NCI-H2107 treated with DMSO at 0.1 percent for 48 hours (cell line): ENCODE measurements at regions not wholly inside any gene's neighbourhood (a gene's known extent, or its start where the extent isn't known, plus 50 kb on each side); places are given as distances from the start of the nearest gene placed in this dataset.
A peak's percentile ranks its signal among the peaks of the same experiment; 100 is the strongest.
"Not testable (repeated sequence)": the region's sequence is repeated elsewhere in the genome, so short reads cannot be mapped to it uniquely, and the experiment has no call there.

Source experiments
- DNase-seq: peaks from one replicate; lab custom pipeline; 2025; ENCODE audit not compliant: unreplicated experiment; lab: John Stamatoyannopoulos, UW

GRCh38 chr6:114844359-114844758, 501.5 kb upstream of the HS3ST5 start:
- DNase-seq: no peak

DNA sequence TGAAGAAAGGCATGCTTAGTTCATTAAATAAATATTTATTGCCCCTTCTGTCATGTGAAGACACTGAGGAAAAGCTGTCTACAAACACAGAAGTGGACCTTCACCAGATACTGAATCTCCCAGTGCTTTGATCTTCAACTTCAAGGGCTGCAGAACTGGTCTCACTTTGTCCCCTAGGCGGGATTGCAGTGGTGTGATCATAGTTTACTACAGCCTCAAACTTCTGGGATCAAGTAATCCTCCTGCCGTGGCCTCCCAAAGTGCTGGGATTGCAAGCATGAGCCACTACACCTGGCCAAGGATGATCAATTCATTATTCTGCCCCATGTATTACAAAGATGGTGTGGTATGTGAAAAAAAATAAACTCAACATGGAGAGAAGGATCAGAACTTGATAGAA, 496.2 kb upstream of the HS3ST5 start:
- no peak for DNase-seq

DNA sequence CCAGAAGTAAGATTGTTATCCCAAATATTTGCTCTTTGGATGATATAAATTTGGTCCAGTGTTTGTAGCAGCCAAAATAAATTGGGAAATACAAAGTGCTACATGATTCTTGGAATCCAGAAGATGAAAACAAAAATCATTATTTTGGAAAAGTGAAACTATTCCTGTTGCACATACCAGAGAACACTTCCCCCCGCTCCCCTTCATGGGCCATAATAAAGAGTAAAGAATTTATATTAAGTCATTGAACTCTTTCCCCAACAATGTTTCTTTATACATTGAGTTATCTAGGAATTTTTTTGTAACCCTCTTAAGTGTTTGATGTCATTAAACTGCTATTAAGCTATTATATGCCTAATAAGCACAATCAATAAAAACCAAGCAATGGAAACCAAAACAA, 490.4 kb upstream of the HS3ST5 start:
- no peak for DNase-seq

- no peak for DNase-seq
These were observed 487.7 kb upstream of the HS3ST5 start for GRCh38 chr6:114830515-114830914.

- no peak for DNase-seq
These were observed 484.3 kb upstream of the HS3ST5 start for GRCh38 chr6:114827135-114827534.

GRCh38 chr6:114824409-114824808, 481.6 kb upstream of the HS3ST5 start:
- no peak for DNase-seq

GRCh38 chr6:114816678-114817077, 473.9 kb upstream of the HS3ST5 start:
- DNase-seq: no peak

GRCh38 chr6:114810468-114810867, 467.6 kb upstream of the HS3ST5 start:
- no peak for DNase-seq

DNA sequence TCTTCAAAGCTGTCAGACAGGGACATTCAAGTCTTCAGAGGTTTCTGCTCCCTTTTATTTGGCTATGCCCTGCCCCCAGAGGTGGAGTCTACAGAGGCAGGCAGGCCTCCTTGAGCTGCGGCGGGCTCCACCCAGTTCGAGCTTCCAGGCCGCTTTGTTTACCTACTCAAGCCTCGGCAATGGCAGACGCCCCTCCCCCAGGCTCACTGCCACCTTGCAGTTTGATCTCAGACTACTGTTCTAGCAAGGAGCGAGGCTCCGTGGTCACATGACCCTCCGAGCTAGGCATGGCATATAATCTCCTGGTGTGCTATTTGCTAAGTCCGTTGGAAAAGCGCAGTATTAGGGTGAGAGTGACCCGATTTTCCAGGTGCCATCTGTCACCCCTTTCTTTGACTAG, 462.6 kb upstream of the HS3ST5 start:
- not testable (repeated sequence) for DNase-seq

- DNase-seq: no peak
These were observed 453.8 kb upstream of the HS3ST5 start for GRCh38 chr6:114796576-114796975.

GRCh38 chr6:114793428-114793827, 450.6 kb upstream of the HS3ST5 start:
- no peak for DNase-seq

GRCh38 chr6:114785235-114786127, 442.7 kb upstream of the HS3ST5 start:
- no peak for DNase-seq

- no peak for DNase-seq
These were observed 441.0 kb upstream of the HS3ST5 start for GRCh38 chr6:114783783-114784182.

DNA sequence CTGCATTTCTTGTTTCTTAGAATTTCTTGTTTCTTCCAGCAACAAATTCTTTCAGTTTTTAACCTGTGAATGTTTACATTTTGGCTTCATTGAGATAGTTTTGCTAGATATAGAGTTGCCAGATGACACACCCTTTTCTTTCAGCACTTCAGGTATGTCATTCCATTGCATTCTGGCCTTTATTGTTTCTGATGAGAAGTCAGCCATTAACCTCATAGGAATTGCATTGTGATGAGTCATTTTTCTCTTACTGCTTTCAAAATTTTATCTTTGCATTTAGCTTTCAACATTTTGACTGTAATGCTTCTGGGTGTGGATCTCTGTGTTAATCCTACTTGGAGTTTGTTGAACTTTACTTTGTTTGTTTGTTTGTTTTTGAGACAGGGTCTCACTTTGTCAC, 440.3 kb upstream of the HS3ST5 start:
- no peak for DNase-seq

GRCh38 chr6:114764866-114765265, 422.0 kb upstream of the HS3ST5 start:
- no peak for DNase-seq

DNA sequence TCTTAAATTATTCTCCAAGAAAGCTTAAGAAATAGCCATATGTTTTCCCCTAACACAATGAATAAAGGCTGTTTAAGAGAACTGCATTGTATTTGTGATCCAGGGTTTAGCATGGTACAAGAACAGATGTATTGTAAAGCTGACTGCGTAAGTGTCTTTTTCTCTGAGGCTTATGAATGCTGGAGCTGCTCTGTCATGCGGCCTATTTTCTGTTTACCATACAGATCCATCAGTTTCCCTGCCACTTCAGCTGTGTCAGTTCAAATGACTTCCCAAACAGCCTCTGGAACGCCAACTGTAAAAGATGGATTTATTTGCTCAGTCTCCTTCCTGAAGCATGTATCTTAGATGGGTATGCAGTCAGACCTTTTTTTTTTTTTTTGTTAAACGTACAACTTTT, 419.3 kb upstream of the HS3ST5 start:
- no peak for DNase-seq

- DNase-seq: peak; percentile 2
These were observed 405.3 kb upstream of the HS3ST5 start for GRCh38 chr6:114747995-114748625.

DNA sequence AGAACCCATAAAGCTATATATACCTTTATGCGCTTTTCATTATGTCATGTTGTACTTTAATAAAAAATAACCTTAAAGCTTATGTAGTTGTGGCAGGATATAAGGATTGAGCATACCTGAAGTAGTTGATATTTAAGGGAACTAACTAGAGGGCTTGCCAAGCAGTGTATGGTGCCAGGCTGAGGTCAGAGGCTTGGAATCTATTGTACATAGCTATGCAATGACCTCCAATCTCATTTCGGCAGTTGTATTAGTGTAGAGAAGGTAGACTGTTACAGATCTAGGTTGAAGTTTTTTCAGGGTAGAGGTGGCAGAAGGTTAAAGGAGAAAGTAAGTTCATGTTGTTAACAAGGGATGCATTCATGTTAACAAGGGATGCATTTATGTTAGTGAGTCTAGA, 397.7 kb upstream of the HS3ST5 start:
- no peak for DNase-seq

GRCh38 chr6:114739656-114740055, 396.8 kb upstream of the HS3ST5 start:
- DNase-seq: no peak

DNA sequence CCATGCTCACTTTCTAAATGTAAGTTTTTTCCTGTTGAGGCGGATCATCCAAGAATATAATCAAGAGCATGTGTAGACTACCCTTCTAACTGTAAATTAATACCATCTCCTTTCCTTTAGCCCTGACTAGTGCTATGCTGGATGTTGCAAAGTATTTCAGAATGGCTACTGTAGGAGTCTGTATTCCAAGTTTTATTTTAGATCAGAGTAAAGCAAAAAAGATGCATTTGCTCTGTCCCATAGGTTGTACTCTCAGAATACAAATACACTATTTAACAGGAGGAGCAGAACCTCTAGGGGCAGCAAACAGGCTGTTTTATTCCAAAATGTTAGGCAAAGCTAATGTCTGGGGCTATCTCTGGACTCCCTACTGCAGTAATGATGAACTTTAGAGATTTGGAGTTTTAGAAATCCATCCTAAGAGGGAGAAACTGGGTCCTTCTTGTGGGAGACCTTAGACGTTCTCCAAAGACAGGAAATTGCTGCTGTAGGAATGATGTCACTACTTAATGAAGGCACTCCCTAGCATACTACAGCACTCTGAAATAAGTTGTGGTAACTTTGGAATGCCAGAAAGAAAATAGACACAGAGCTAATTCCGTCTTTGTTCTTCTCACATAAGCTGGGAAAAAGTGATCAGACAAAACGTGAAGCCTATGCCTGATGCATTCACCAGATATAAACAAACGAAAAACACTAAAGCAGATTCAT, 392.4 kb upstream of the HS3ST5 start:
- DNase-seq: no peak

DNA sequence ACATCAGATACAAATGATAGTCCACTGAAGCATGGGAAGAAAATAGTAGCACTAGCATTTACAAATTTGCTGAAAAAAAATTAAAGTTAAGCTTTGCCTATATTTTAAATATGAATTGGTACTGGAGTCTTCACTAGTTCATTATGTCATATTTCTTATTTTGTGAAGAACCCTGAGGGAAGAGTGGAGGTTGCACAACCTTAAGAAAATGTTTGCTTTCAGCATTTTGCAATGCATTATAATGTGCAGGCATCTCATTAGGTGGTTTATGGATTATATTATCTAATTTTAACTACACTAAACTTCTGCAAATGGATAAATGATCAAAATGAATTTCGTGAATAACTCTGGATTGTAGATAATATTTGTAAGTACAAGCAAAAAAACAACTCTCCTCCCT, 390.8 kb upstream of the HS3ST5 start:
- no peak for DNase-seq

DNA sequence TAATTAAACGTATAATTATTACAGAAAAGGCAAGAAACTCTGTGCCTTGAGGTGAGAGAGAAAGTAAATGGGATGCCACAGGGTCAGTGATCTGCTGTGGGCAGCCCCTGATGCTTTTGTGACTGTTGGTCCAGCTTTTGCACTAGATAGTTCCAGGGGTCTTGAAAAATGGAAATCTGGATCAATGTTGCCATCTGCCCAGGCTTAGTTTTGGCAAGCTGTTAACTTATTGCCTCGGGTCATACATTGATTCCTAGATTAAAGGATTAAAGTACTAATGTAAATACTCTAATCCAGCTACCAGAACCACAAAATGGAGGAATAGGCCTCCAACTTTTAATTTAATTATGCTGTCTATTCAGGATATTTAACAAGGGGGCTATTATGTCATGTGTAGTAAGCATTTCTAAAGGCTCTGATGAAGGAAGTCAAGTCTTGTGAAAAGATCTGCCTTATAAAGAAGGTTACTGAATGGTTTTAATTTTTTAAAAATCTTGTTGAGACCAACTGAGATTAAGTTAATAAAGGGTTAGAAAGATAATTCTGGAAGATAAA, 376.0 kb upstream of the HS3ST5 start:
- DNase-seq: no peak
